ENCODE measurements at regions not wholly inside any gene's neighbourhood (a gene's known extent, or its start where the extent isn't known, plus 50 kb on each side); places are given as distances from the start of the nearest gene placed in this dataset.

GRCh38 chr13:111556496-111556895 lies 236.1 kb downstream of the TEX29 start:
- no peak for DNase-seq (ENCODE audit: low spot score)

GRCh38 chr13:111557921-111558699 lies 237.7 kb downstream of the TEX29 start:
- DNase-seq (ENCODE audit: low spot score): no peak

DNA sequence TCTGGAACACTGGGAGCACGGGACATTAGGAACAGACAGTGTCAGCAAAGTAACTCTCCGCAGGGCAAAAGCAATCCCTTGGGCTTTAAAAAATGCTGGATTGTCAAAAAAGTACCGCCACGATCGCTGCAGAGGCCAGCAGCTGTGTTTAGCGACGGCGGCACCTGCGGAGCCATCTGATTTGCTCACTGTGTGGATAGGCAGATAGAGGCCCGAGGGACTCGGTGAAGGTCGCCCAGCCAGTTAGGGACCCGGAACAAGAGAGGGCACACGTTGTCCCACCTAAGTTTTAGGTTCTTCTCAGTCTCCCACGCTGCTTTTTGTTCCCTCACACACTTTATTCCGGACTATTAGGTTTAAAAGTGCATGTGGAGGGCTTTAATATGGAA lies 238.3 kb downstream of the TEX29 start:
- DNase-seq (ENCODE audit: low spot score): no peak

GRCh38 chr13:111559612-111560403 lies 239.4 kb downstream of the TEX29 start:
- DNase-seq (ENCODE audit: low spot score): no peak

DNA sequence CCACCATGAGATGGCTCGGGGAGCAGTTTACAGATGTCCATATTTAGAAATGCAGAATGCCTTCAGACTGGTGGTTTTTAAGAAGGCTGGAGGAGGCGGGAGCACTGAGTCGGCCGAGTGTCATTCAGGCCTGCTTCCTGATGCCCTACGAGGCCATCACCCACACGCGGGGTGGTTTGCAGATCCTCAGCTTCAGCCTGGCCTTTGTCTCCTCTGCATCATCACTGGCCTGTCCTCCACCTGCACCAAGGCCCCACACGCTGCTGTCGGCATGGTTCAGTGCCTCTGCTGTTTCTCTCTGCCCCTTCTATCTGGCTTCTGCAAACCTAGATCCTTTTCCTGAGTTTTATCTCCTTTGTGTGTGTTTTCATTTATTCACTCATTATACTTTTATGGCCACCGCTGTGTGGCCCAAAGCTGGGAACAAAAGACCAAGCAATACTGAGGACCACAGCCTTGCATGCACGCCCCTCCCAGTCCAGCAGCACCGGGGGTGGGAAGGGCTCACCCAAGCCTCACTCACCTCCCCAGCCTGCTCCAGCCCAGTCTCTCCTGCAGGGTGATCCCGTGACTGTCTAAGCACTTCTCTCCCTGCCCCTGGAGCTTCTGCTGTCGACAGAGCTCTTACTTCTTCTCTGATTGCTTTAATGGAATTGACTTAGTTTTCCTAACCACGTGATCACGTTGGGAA lies 240.8 kb downstream of the TEX29 start:
- DNase-seq (ENCODE audit: low spot score): no peak

DNA sequence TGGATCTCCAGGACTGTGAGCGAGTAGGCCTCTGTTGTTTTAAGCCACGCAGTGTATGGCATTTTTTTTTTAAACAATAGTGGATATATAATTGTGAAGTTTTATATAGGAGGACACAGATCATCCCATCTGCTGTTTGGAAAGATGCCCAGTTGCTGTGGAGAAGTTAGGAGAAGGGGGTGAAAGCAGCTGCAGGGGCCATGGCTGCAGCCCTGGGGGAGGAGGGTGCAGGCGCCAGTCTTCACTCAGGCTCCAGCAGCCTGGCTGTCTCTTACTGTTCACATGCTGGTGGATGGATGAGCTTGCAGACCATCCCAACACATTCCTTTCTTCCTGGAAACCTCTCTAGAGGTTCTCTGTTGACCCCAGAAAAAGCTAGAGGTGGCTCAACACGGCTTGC lies 242.3 kb downstream of the TEX29 start:
- no peak for DNase-seq (ENCODE audit: low spot score)

DNA sequence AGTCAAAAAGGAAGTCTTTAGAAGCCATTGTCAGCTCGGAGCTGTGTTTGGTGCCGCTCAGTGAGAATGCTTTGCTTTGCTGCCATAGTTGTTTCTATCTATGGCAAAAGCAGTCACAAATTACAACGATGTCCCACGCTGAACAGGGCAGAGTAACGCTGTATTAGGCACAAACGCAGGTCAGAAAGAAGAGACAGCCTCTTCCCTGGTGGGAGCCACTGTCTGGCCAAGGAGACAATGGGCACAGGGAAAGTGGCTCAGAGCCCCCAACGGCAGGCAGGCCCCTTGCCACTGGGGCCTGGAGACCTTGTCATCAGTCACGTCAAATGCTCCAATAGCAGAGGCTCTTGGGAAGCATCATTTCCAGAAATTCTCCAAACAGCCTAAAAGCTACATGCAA lies 244.2 kb downstream of the TEX29 start:
- no peak for DNase-seq (ENCODE audit: low spot score)

GRCh38 chr13:111565400-111565799 lies 245.0 kb downstream of the TEX29 start:
- DNase-seq (ENCODE audit: low spot score): no peak

GRCh38 chr13:111566567-111566966 lies 246.1 kb downstream of the TEX29 start:
- no peak for DNase-seq (ENCODE audit: low spot score)

- no peak for DNase-seq (ENCODE audit: low spot score)
Measured at GRCh38 chr13:111567637-111568036, 247.2 kb downstream of the TEX29 start.

DNA sequence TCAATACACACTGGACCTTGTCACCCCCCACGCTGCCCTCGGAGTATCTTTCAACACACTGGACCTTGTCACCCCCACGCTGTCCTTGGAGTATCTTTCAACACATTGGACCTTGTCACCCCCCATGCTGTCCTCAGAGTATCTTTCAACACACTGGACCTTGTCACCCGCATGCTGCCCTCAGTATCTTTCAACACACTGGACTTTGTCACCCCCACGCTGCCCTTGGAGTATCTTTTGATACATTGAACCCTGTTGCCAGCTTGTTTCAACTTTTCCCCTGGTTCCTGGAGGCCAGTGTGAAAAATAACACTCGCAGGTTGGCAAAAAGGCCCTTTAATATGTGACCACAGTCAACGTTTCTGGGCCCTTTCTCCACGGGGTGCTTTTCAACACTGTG lies 247.8 kb downstream of the TEX29 start:
- no peak for DNase-seq (ENCODE audit: low spot score)

DNA sequence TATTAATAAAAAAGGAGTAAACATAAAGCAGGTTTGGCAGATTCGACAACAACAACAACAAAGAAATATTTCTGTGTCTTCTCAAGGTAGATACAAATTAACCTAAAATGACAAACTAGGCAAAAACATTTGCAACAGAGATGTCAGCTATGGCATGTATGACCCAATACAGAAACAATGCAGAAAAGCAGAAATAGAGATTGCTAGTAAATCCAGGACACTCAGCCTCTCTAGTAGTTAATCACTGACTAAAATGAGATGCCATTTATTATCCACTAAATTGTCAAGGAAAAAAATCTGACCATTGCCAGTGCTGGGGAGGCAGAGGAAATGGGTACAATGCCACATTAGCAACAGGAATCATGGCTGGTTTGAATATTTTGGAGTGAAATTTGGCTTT lies 250.5 kb downstream of the TEX29 start:
- DNase-seq (ENCODE audit: low spot score): no peak

GRCh38 chr13:111572956-111573761 lies 252.7 kb downstream of the TEX29 start:
- DNase-seq (ENCODE audit: low spot score): no peak

DNA sequence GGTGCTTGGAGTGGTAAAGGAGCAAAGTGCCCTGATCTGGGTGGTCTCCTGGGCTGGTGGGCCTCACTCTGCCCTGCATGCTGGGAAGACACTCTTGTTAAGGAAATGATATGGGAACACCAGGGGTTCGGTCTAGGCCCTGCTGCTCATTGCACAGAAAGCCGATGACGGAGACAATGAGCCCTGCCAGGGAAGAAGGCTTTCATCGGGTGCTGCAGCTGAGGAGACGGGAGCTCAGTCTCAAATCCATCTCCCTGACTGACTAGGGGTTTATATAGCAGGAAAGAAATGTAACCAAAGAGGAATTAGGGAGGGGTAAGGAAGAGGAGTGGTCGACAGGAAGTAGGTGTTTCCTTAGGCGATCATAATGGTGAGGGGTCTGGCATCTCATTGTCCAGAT lies 253.4 kb downstream of the TEX29 start:
- DNase-seq (ENCODE audit: low spot score): no peak

GRCh38 chr13:111575276-111575675 lies 254.8 kb downstream of the TEX29 start:
- no peak for DNase-seq (ENCODE audit: low spot score)

- no peak for DNase-seq (ENCODE audit: low spot score)
Measured at GRCh38 chr13:111575719-111576118, 255.3 kb downstream of the TEX29 start.

GRCh38 chr13:111577208-111577828 lies 256.9 kb downstream of the TEX29 start:
- DNase-seq (ENCODE audit: low spot score): no peak

GRCh38 chr13:111577956-111578605 lies 257.6 kb downstream of the TEX29 start:
- DNase-seq (ENCODE audit: low spot score): no peak

DNA sequence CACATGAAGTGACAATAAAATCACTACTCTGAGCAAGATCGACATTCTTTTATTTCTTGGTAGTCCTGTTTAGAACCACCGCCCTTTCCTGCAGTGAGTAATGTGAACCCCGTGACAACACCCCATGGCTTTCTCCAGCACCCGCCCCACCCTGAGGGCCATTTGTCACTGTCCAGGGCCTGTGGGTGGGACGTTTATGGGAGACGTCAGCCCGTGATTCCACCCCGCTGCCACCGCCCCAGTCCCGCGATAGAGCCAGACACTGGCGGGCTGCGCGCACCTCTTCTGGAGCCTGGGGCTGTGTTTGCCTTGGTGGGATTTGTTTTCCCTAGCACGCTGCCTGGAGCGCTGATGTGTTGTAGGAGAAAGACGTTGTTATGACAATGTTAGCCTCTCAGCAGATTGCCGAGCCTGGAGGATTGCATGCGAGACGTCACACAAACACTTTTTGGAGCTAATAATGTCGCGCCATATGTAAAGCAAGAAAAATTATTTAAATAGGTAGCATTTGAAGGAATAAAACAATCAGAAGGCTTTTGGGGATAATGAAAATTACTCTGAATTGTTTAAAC lies 263.7 kb downstream of the TEX29 start:
- DNase-seq (ENCODE audit: low spot score): no peak

GRCh38 chr13:111584870-111585269 lies 264.4 kb downstream of the TEX29 start:
- DNase-seq (ENCODE audit: low spot score): no peak

GRCh38 chr13:111586291-111586690 lies 265.8 kb downstream of the TEX29 start:
- DNase-seq (ENCODE audit: low spot score): no peak

Data from ecto neural progenitor cell (in vitro differentiated cells).